Ishikawa (cell line): ENCODE measurements at regions not wholly inside any gene's neighbourhood (a gene's known extent, or its start where the extent isn't known, plus 50 kb on each side); places are given as distances from the start of the nearest gene placed in this dataset.

Source experiments
- CEBPB ChIP-seq: IDR thresholded peaks from 2 replicates; pipeline ENCODE4 v1.6.1; 2012
- CREB1 ChIP-seq: IDR thresholded peaks from 2 replicates; pipeline ENCODE4 v1.6.1; 2012; ENCODE audit warnings: low read depth
- EGR1 ChIP-seq: IDR thresholded peaks from 2 replicates; pipeline ENCODE4 v1.6.1; 2012
- EP300 ChIP-seq: IDR thresholded peaks from 2 replicates; pipeline ENCODE4 v1.6.1; 2012; ENCODE audit warnings: borderline replicate concordance
- FOXM1 ChIP-seq: IDR thresholded peaks from 2 replicates; pipeline ENCODE4 v1.6.1; 2012; ENCODE audit warnings: low read depth, borderline replicate concordance
- MAX ChIP-seq: IDR thresholded peaks from 2 replicates; pipeline ENCODE4 v1.6.1; 2012
- NFIC ChIP-seq: IDR thresholded peaks from 2 replicates; pipeline ENCODE4 v1.6.1; 2012
- RAD21 ChIP-seq: IDR thresholded peaks from 2 replicates; pipeline ENCODE4 v1.6.1; 2012; ENCODE audit warnings: low read depth
- REST ChIP-seq: IDR thresholded peaks from 2 replicates; pipeline ENCODE4 v1.6.1; 2012; ENCODE audit warnings: low read depth, mild to moderate bottlenecking
- TAF1 ChIP-seq: IDR thresholded peaks from 2 replicates; pipeline ENCODE4 v1.6.1; 2012; ENCODE audit warnings: low read depth, mild to moderate bottlenecking
- TCF12 ChIP-seq: IDR thresholded peaks from 2 replicates; pipeline ENCODE4 v1.6.1; 2012; ENCODE audit warnings: low read depth
- TEAD4 ChIP-seq: IDR thresholded peaks from 2 replicates; pipeline ENCODE4 v1.6.1; 2012
- USF1 ChIP-seq: IDR thresholded peaks from 2 replicates; pipeline ENCODE4 v1.6.1; 2012
- YY1 ChIP-seq: IDR thresholded peaks from 2 replicates; pipeline ENCODE4 v1.6.1; 2012; ENCODE audit warnings: low read depth
- ZBTB7A ChIP-seq: IDR thresholded peaks from 2 replicates; pipeline ENCODE4 v1.6.1; 2012; ENCODE audit warnings: low read depth

GRCh38 chr14:32021341-32021740 is 55.8 kb upstream of the ARHGAP5 start:
- TF ChIP-seq CREB1 = no peak
- no peak for TF ChIP-seq TAF1
- TF ChIP-seq EP300 = no peak
- no peak for TF ChIP-seq YY1
- TF ChIP-seq REST = no peak
- TF ChIP-seq TEAD4 = no peak

- TF ChIP-seq USF1 (peak; percentile 34; the same call in 1 of the 2 replicates), EP300 (no peak)
Measured at GRCh38 chr14:32022525-32022924, 54.6 kb upstream of the ARHGAP5 start.

GRCh38 chr14:32022938-32023466 is 54.1 kb upstream of the ARHGAP5 start:
- TF ChIP-seq EGR1 = no peak
- TF ChIP-seq EP300 = no peak
- no peak for TF ChIP-seq YY1

- TF ChIP-seq EGR1 (no peak), CREB1 (no peak)
Measured at GRCh38 chr14:32023540-32023939, 53.6 kb upstream of the ARHGAP5 start.

- TF ChIP-seq TCF12 = no peak
- no peak for TF ChIP-seq EGR1
- no peak for TF ChIP-seq CEBPB
- TF ChIP-seq CREB1 = no peak
- no peak for TF ChIP-seq MAX
- no peak for TF ChIP-seq YY1
- TF ChIP-seq TAF1 = no peak
- no peak for TF ChIP-seq FOXM1
- no peak for TF ChIP-seq ZBTB7A
- TF ChIP-seq TEAD4 = no peak
- TF ChIP-seq REST = no peak
- TF ChIP-seq NFIC = no peak
- TF ChIP-seq USF1 = no peak
- TF ChIP-seq RAD21 = no peak
- no peak for TF ChIP-seq EP300
Measured at GRCh38 chr14:32027255-32027939, 49.7 kb upstream of the ARHGAP5 start.
